HG02759 (cell line): ENCODE measurements at regions not wholly inside any gene's neighbourhood (a gene's known extent, or its start where the extent isn't known, plus 50 kb on each side); places are given as distances from the start of the nearest gene placed in this dataset.

Source experiments
- ATAC-seq: cut with Tn5 transposase; IDR thresholded peaks from one replicate; pipeline ENCODE4 v1.9.1; 2021; ENCODE audit warnings: mild to moderate bottlenecking, moderate library complexity; ENCODE audit not compliant: unreplicated experiment

DNA sequence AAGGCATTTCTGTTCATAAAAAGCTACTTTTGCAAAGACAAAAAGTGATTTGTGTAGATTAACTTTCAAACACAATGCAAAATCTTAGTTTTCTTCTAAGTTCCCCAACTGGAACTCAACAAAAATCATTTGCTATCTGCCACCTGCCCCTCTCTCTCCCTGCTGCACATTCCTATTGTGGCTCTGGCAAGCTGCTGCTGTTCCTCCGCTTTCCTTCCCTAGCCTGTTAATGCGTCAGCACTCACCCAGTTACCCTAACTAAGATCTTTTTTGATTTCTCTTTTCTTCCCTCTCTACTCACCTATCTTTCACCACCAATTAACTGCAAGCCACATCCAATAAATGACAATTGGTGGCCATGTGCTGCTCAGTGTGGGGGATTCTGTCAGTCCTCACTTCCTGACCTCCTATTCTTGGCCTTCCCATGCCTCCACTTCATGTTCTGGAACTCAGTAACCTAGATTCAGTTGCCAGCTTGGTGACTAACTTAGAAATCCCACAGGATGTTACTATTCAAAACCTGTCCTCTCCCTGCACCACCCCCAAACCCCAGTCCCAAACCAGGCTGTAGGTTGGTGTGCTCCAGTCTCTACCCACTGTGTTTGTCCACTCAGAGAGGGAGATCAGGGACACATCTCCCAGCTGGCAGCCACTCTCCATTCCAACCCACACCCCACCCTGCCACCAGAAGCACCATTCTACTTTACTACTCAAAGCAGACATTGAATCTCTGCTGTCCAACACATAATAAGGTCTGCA, 140.2 kb upstream of the CTTNBP2 start:
- ATAC-seq, result no peak

DNA sequence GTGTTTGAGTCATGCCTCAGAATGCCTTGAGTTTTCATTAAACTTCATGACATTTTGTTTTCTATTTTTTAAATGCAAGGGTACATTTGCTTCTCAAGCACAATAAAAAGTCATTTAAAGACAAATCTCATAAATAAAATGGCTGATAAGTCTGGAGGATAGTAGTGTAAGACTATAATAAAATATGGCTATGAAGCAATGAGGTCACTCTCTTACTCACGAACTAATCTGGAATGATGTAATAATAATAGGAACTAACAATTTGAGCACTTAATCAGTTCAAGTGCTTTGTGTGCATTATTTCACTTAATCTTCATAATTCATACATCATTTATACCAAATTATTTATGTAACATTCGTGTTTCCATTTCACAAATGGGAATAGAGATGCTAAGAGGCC, 149.3 kb upstream of the CTTNBP2 start:
- no peak for ATAC-seq

DNA sequence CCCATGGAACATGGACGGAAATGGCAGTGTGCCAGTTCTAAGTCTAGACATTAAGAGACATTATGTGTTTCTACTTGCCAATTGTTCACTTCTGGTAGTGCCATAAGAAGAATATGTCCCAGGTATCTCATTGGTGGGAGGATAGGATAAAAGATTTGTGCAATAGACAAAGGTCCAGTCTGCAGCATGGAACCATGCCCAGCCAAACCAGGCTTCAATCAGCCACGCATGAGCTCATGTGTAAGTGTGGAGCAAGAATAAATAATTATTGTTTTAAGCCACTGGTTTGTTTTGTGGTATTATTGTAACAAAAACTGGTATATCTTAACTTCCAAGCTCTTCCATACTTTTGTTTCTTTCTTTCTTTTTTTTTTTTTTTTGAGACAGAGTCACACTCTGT, 153.6 kb upstream of the CTTNBP2 start:
- no peak for ATAC-seq

DNA sequence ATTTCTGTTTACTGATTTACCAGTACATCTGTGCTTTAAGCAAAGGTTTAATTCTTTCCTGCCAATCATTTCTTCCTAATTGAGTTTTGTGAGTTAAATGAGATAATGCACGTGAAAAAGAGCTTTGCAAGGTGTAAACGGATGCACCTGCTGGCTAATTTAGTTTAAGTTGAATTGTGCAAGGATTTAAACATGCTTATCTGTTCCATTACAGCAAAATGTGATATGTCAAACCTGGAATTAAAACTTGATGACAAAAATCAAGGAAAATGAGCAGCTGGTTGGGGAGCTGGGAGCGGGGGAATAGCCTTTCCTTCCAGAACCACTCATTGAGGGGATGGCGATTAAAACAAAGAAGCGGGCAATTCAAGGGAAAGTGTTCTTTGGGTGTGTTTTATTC, 155.0 kb upstream of the CTTNBP2 start:
- no peak for ATAC-seq

DNA sequence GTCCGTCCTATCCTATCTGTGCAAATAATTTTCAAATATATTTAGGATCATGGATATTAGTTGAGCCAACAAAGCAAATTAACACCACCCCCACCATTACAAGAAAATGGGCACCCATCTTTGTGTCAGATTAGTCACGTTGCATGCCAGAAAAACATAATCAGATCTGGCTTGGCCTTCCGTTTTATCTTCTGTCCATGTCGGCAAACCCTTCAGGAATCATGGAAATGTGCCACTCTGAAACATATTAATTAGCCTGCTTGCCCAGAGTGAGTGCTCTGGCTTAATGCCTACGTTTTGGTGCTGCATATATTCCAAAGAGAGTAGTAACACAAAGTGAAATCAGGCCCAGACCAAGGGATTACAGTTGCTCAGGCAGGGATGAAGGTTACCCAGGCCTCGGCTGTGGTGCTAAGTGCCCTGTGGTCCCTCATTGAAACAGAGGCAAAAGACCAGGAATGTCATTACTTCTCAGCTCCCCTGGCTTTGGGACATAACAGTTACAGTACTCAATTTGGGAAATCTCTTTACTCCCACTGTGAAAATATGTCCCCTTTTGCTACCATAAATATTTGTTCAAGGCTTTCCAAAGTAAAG, 154.0 kb upstream of the LSM8 start:
- ATAC-seq, result no peak

DNA sequence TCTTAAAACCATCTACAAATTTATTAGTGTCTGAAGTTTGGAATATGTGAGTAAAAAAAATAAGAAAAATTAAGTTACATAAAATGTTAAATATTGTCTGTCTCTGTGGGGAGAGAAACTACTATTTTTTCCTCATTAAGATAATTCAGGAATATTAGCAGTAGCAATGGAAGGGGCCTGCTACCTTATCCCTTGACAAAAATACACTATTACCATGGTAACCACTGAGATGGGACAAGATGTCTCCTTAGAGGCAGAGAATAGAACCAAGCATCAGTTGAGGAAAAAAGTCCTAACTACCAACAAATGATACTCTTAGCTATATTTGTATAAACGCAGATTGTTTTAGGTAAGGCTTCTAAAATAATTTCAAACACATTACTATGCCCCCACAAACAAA, 150.7 kb upstream of the LSM8 start:
- no peak for ATAC-seq

DNA sequence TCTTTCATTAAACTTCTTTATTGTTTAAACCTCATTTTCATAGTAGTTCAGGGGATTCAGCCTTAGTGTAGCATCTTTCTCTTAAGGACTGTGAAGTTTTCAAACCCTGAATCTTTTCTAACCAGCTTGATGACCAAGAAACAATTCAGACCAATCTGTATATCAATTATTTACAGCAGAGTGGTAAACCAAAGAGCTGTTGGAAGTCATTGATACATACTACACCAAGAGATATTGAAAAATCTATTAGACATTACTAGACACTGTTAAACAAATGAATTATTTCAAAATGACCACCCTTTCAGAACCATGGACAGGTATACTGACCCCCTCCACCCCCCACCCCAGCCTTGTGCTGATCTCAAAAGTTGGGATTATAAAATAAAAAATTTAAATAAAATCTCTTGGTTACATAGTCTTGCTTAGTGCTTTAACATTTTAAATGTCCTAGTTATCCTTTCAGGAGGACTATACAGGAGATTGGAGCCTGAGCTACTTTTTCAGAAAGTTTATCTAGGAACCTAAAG, 143.9 kb upstream of the LSM8 start:
- peak; percentile 20 for ATAC-seq

DNA sequence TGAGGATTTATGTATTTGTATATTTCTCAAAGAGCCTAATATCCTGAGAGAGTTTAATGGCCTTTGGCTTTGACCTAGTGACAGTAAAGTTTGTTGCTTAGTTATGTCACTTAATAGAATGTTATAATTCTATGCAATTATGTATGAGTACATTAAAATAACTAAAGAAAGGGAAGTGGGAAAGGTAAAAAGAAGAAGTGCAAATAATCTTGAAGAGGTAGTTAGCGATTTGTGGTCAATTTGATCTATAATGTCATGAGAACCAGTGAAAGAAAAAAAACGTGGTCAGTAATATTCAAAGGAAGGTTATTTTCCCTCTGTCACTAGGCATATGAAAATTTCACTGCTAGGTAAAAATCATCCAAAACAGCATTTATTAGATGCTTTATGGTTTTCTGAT, 143.4 kb upstream of the LSM8 start:
- peak; percentile 79 for ATAC-seq

DNA sequence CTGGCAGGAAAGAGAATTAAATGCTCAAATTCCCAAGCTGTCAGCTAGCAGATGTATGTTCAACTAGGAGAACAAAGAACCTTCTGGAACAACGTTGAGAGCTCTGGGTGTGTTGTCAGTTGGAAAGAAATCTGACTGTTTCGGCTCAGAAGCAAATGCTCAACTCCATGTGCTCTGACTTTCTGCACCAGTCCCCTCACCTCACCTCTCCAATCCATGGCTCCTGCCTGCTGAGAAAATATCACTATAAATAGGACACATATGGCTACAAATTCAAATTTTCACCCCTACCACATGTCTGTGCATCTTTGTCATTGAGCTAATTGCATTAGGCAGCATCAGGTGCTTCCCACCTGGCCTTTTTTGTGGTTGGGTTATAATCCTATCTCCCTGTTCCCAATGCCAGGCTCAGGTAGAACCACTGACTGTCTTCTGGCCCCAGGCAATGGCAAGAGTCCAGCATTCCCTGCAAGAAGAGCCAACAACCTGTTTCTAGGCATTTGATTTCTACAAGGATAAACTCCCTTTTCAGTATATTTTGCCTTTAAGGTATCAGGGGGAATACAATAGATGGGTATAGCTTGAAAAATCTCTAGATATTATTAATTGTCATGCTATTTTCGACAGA, 142.6 kb upstream of the LSM8 start:
- no peak for ATAC-seq

DNA sequence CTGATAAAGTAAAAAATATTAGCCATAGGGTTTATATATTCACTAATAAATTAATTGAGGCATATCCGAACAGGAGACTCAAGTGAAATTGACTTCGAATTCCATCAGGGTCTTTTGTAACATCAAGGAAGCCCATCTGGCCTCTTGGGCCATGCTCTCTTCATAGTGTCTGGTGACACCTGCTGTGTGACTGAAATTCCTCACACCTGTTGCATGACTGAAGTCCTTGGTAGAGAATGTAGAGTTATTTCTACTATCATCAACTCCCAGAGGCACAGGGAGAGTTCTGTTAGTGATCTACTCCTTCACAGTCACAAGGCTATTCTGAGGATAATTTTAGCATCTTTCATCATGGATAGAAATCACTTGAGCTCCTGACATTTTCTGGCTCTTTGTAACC, 138.3 kb upstream of the LSM8 start:
- no peak for ATAC-seq

DNA sequence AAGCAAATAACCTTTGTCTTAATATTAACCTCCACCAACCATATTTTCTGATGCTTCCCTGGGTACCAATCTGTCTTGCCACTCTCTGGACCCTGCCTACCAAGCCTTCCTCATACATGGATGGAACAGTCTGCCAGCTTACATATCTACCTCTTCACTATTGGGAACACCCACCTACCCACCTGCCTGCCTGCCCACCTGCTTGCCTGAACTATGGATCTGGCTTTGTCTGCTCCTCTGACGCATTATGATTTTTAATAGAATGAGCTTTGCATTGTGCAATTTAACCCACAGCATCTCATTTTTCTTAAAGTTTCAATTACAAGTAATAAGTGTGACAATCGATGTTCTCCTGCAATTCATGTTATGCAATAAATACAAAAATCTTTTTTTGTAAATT, 137.9 kb upstream of the LSM8 start:
- no peak for ATAC-seq

DNA sequence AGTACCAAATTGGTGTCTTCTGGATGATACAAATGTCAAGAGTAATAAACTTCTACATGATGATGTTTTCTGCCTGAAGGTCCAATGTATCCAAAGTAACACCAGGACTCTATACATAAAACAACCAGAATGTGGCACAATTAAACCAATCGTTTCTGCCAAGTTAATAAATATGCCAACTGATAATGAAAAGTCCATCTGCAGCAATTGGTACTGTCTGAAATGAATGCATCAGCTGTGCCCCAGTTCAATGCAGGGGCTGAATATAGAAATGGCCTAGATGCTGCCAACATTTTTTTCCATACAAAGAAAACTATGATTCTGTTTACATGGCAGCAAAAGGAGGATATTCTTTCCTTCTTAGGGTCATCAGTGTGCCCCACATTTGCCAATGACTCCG, 137.2 kb upstream of the LSM8 start:
- no peak for ATAC-seq

DNA sequence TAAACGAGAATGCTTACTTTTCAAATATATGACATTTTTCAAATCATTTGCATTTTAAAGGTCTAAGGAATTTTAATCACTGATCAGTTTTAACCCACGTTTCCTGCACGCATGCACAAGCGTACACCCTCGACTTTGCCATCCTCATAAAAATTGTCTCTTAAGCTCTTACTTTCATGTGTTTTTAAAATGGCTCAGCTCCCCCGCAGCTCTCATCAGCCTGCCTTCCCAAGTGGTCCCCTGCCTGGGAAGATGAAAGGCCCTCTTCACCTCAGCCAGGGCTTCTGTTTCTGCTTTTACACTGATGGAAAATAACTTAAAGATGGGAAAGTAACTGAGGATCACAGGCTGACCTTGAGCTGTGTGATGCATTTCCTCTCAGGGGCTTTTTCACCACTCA, 131.6 kb upstream of the LSM8 start:
- no peak for ATAC-seq

DNA sequence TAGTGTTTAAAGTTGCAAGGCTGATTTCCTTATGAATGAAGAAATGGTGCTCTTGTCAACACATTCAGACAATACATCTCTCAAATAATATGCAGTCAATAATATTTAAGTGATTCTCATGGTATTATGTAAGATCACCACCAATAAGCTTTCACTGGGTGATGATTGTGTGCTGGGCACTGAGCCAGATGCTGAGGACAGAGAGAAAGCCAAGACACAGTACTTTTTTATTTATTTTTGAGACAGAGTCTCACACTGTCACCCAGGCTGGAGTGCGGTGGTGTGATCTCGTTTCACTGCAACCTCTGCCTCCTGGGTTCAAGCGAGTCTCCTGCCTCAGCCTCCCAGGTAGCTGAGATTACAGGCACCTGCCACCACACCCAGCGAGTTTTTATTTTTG, 130.6 kb upstream of the LSM8 start:
- no peak for ATAC-seq

DNA sequence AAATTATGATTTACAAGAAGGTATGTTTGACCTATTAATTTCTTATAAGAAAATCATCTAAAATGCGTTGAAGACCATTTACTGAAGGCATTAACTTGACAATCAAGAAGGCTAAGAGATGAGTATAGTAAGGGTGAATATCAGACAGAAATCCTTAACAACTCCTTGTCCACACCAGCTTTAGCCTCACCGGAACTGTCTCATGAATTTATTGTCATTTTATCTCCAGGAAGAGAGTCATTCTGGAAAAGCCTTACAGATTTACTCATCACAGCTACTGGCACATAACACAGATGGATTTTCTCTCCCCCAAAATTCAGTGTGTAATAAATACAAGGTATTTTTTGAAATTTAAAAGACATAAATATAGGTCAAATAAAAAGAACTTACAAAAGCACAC, 129.4 kb upstream of the LSM8 start:
- no peak for ATAC-seq

DNA sequence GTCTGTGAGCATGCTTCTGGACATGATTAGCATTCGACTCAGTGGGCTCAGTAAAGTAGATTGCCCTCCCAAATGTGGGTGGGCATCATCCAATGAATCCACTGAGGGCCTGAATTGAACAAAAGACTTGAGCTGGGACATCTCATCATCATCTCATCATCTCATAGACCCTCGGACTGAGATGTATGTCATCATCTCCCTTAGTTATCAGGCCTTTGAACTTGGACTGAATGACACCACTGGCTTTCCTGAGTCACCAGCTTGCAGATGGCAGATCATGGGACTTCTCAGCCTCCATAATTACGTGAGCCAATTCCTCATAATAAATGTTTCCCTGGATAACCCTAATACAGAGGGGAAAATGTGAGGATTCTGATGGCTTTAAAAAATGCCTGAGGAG, 128.3 kb upstream of the LSM8 start:
- no peak for ATAC-seq

DNA sequence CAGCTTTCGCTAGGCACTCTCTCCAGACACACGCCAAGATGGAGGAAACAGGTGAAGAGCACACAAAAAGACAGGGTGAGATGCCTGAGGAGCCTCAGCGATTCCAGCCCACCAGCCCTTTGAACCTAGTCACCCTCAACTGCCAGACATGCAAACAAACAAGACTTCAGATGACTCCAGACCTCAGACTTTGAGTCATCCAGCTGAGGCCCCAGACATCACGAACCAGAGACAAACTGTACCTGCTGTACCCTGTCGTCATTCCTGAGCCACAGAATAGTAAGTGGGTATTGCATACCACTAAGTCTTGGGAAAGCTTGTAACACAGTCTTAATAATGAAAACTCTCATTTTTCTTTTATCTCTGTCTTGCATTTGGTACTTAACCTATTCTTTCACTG, 126.6 kb upstream of the LSM8 start:
- ATAC-seq, result no peak

DNA sequence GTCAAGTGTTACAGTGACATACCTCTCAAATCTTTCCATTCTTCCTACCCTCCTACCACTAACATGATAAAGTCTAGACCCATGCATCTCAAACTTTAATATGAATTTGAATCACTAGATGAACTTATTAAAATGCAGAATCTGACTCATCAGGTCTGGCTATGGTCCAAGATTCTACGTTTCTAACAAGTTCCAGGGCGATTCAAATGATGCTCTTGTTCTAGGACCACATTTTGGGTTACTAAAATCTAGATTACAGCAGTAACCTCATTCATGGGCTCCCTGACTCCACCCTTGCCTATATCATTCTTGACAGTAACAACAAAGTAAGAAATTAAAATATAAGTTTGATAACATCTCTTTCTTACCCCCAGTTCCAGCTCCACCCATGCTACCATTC, 124.8 kb upstream of the LSM8 start:
- ATAC-seq, result no peak

DNA sequence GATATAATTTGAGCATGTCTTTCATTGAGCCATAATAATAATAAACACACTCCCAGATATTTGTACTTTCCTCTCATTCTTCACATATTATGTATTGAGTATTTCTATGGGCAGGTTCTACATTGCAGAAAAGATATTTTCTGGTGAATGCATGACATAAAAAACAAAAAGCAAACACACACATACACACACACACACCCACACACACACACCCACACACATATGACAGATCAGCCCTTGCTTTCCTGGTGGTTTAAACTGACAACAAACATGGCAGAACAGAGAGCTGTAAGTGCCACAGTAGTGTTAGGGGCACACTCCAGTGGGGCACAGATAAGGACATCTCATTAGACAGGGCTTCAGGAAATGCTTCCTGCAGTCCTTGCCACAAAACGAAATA, 123.3 kb upstream of the LSM8 start:
- no peak for ATAC-seq

DNA sequence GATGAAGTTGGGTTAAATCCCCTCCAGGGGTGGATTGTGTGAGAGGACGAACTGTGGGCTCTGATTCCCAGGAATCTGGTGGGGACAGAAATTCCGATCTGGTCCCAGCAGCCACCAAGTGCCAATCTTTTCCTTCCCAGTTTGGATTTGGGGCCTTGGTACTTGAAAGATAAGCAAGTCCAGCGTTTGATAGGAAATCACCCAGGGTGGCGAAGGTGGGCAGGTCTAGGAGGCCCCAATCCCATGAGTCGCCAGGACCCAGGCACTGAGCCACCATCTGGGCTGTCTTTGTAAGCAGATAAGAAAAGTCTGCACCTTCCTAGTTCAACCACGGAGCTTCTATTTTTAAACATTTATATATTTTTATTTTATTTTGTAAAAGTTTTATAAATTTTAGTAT, 122.6 kb upstream of the LSM8 start:
- ATAC-seq, result no peak

DNA sequence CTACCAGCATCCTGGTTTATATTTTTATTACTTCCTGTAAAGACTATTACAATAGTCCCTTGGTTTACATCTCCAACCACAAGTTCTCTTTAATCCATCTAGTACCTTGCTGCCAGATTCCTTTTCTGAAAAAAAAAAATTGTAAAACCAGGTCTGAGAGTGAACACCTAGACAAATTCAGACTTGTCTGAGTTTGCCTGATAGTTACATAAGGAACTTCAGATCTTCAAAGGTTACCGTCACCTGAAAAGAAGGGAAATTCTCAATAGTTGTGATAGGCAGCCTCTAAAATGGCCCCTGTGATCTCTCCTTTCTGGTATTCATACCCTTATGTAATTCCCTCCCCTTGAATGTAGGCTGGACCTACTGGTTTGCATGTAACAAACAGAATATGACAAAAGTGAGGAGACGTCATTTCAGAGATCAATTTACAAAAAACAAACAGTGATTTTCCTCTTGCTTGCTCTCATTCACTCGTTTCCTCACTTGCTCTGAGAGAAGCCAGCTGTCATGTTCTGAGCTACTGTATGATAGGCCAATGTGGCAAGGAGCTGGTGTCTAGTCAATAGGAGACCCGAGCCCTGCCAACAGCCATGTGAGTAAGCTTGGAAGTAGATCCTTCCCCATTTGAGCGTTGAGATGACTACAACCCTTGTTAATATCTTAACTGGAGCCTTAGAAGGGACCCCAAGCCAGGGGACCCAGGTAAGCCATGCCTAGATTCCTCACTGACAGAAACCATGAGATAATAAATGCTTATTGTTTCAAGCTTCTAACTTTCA, 110.9 kb upstream of the LSM8 start:
- ATAC-seq, result no peak

DNA sequence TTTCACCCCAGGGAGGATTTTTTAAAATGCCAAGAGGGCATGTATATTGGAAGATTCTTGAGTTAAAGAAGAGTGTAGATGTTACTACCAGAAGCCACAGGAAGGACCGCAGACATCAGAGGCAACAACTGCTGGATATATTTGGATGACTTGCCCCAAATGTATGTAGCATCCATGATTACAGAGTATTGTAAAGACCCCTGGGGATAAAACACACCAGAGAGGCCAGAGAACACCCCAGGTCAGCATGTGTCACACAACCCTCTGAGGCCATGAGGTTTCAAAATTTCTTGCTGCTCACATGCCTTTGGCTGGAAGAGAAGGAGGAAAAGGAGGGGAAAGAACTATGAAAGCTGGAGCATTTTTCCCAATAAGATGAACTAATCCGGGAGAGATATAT, 108.0 kb upstream of the LSM8 start:
- ATAC-seq, result no peak
